Cardiac muscle cell (in vitro differentiated cells and primary cell): ENCODE measurements at regions not wholly inside any gene's neighbourhood (a gene's known extent, or its start where the extent isn't known, plus 50 kb on each side); places are given as distances from the start of the nearest gene placed in this dataset.
"Not testable (repeated sequence)": the region's sequence is repeated elsewhere in the genome, so short reads cannot be mapped to it uniquely, and the experiment has no call there.

Experiments used
- DNase-seq, 2 donors: peaks; one replicate each; pipeline versions ENCODE4 v3.0.0 to v3.0.0-alpha.2; 2010 to 2017; ENCODE audit warnings: low read depth in 1 of 2, low spot score in 1 of 2
- H3K27ac ChIP-seq: fragments of 200-600 bp; sonication (generic); 2 replicates; pipeline ENCODE4 v1.5.1; 2016
- H3K27me3 ChIP-seq: fragments of 200-600 bp; sonication (generic); 2 replicates; pipeline ENCODE4 v1.6.0; 2016; ENCODE audit warnings: control low read depth
- H3K36me3 ChIP-seq: fragments of 200-600 bp; sonication (generic); 2 replicates; pipeline ENCODE4 v1.5.1; 2016; ENCODE audit warnings: control low read depth
- H3K4me1 ChIP-seq: fragments of 200-600 bp; sonication (generic); 2 replicates; pipeline ENCODE4 v1.8.1; 2017; ENCODE audit warnings: low read depth, mild to moderate bottlenecking, mixed run types
- H3K4me3 ChIP-seq: fragments of 200-600 bp; sonication (generic); 2 replicates; pipeline ENCODE4 v1.5.1; 2016; ENCODE audit warnings: mild to moderate bottlenecking
- H3K9me3 ChIP-seq: fragments of 200-600 bp; sonication (generic); 2 replicates; pipeline ENCODE4 v1.5.1; 2017; ENCODE audit warnings: low read depth, mild to moderate bottlenecking, control low read depth
- TF ChIP-seq, protein P1 (sequence below): IDR thresholded peaks from 2 replicates; pipeline ENCODE4 v1.5.1; 2012; ENCODE audit warnings: low read depth, mild to moderate bottlenecking, low read length

DNA sequence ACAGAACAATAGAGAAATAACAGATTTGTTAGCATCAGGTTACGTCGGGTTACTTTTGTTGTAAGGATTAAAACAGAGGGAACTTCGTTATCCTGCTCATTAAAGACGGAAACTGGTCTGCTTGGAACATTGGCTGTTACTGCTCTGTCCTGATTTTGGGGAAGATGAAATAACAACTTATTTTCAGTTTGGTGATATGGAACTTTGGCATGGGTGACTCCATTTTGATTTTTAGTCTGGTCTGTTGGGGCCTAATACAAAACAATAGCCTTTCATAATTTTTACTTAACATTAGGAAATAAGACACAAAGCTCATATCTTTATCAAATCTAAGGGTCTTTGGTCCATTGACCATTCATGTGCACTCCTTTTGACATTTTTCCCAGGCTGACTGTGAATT lies 220.5 kb upstream of the DUSP10 start:
- H3K4me1 ChIP-seq = no peaks in the 10 kb centered on the region
- H3K27ac ChIP-seq = no peak overlapping the region
- H3K36me3 ChIP-seq = no peaks in the 10 kb centered on the region
- TF ChIP-seq, protein P1, sequence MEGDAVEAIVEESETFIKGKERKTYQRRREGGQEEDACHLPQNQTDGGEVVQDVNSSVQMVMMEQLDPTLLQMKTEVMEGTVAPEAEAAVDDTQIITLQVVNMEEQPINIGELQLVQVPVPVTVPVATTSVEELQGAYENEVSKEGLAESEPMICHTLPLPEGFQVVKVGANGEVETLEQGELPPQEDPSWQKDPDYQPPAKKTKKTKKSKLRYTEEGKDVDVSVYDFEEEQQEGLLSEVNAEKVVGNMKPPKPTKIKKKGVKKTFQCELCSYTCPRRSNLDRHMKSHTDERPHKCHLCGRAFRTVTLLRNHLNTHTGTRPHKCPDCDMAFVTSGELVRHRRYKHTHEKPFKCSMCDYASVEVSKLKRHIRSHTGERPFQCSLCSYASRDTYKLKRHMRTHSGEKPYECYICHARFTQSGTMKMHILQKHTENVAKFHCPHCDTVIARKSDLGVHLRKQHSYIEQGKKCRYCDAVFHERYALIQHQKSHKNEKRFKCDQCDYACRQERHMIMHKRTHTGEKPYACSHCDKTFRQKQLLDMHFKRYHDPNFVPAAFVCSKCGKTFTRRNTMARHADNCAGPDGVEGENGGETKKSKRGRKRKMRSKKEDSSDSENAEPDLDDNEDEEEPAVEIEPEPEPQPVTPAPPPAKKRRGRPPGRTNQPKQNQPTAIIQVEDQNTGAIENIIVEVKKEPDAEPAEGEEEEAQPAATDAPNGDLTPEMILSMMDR = no peak
- no peaks in the 10 kb centered on the region for H3K9me3 ChIP-seq
- no peaks in the 10 kb centered on the region for H3K27me3 ChIP-seq
- H3K4me3 ChIP-seq = no peak overlapping the region
- no peak for DNase-seq

DNA sequence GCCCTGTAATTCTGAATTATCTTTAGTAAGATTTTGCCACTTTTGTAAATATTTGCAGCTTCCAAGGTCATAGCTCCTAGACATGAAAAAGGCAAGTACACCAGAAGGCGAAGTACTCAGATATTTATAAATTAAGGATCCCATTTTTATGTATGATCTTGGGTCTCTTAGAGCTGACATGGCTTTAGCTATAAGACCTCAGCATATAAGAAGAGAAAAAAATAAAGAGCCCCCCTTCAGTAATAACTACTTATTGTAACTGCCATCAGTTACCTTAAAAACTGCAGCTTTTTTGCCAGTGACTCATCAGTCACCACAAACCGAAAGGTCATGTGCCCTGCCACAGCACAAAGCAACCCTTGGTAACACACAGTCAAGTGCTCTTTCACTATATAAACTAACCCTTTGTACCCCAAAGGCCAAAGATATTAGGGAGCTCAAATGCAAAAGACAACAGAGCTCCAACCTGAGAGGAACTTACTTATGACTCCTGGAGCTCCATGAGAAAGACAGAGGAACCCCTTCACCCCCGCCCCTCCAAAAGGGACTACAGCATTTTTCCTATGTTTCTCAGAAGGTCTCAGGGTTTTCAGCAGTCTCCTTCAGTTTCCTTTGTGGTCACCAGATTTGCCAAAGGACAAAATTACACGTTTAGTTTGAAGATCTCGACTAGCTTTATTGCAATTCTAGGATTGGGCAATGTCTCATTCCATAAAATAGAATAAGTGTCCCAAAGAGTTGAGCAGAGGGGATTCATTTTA lies 219.8 kb upstream of the DUSP10 start:
- Histone ChIP-seq H3K27me3 (no peaks in the 10 kb centered on the region), H3K36me3 (no peaks in the 10 kb centered on the region), H3K27ac (no peak overlapping the region), H3K4me3 (no peak overlapping the region), H3K9me3 (no peaks in the 10 kb centered on the region), H3K4me1 (no peaks in the 10 kb centered on the region)
- TF ChIP-seq, protein P1 = no peak
- DNase-seq = peak in 1 of 2 donors; percentile 37

DNA sequence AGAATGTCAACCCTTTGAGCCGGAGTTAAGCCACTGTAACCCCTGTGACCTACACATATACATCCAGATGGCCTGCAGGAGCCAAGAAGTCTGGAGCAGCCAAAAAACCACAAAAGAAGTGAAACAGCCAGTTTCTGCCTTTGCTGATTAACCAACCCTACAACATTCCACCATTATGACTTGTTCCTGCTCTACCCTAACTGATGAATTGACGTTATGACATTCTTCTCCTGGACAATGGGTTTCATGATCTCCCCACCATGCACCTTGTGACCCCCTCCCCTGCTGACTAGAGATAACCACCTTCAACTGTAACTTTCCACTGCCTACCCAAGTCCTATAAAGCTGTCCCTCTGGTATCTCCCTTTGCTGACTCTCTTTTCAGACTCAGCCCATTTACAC lies 216.3 kb upstream of the DUSP10 start:
- H3K36me3 ChIP-seq, H3K9me3 ChIP-seq, H3K27me3 ChIP-seq, H3K27ac ChIP-seq, H3K4me3 ChIP-seq, H3K4me1 ChIP-seq: not testable (repeated sequence)
- peak in 1 of 2 donors; percentile 20 for DNase-seq

DNA sequence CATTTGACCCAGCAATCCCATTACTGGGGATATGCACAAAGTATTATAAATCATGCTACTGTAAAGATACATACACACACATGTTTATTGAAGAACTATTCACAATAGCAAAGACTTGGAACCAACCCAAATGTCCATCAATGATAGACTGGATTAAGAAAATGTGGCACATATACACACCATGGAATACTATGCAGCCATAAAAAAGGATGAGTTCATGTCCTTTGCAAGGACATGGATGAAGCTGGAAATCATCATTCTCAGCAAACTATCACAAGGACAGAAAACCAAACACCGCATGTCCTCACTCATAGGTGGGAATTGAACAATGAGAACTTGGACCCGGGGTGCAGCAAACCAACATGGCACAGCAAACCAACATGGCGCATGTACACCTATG lies 215.5 kb upstream of the DUSP10 start:
- not testable (repeated sequence) for DNase-seq, H3K4me1 ChIP-seq, H3K36me3 ChIP-seq, H3K9me3 ChIP-seq, H3K4me3 ChIP-seq, H3K27me3 ChIP-seq, H3K27ac ChIP-seq

DNA sequence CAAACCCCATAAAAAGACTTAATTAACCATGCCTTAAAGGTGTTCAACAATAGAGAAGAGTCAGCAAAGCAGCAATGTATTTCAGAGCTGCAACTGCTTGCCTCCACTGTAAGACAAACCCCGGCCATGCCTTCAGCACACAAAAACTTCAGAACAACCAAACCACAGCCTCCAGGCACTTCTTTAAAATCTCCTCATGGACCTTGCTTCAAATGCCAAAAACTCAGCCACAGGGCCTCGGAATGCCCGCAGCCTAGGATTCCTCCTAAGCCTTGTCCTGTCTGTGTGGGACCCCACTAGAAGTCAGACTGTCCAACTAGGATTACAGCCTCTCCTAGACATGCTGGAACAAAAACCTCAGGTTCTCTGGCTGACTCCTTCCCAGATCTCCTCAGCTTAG lies 208.1 kb upstream of the DUSP10 start:
- TF ChIP-seq, protein P1 = no peak
- Histone ChIP-seq H3K4me1 (no peaks in the 10 kb centered on the region), H3K27me3 (no peaks in the 10 kb centered on the region)

DNA sequence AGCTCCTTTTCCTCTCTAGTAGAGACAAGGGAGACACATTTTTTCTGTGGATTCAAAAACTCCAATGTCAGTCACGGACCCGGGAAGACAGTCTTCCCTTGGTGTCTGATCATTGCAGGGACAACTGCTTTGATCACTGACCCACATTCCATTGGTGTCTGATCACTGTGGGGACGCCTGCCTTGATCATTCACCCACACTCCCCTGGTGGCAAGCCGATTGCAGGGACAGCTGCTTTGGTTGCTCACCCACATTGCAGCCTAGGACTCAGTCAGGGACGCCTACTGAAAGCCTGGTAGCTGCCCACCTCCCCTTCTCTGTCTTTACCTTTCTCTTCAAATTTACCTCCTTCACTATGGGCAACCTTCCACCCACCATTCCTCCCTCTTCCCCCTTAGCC lies 206.6 kb upstream of the DUSP10 start:
- Histone ChIP-seq H3K27ac (no peak overlapping the region), H3K4me1 (no peaks in the 10 kb centered on the region), H3K27me3 (no peaks in the 10 kb centered on the region), H3K36me3 (no peaks in the 10 kb centered on the region), H3K4me3 (no peak overlapping the region), H3K9me3 (no peaks in the 10 kb centered on the region)
- TF ChIP-seq, protein P1 = no peak
- DNase-seq = no peak

More for the DNA sequence above, 208.1 kb upstream of the DUSP10 start:
- no peak overlapping the region for H3K27ac ChIP-seq
- no peaks in the 10 kb centered on the region for H3K9me3 ChIP-seq
- no peaks in the 10 kb centered on the region for H3K36me3 ChIP-seq
- no peak for DNase-seq
- H3K4me3 ChIP-seq = no peak overlapping the region
